Activated CD4-positive, alpha-beta T cell treated with anti-CD3 and anti-CD28 coated beads, Interleukin-2, amount 50 U/mL, for 48 hours (primary cell): ENCODE measurements at regions not wholly inside any gene's neighbourhood (a gene's known extent, or its start where the extent isn't known, plus 50 kb on each side); places are given as distances from the start of the nearest gene placed in this dataset.

Experiments used
- DNase-seq, 2 experiments: peaks; one replicate each; pipeline ENCODE4 v3.0.0-alpha.2; 2020

GRCh38 chr6:163667372-163668060, 253.0 kb downstream of the QKI start:
- no peak for DNase-seq

GRCh38 chr6:163665464-163665863, 250.9 kb downstream of the QKI start:
- DNase-seq, result no peak

- no peak for DNase-seq
Measured at GRCh38 chr6:163663575-163663974, 249.1 kb downstream of the QKI start.

GRCh38 chr6:163662604-163663225, 248.2 kb downstream of the QKI start:
- DNase-seq, result no peak

GRCh38 chr6:163661272-163661671, 246.8 kb downstream of the QKI start:
- DNase-seq, result no peak

- no peak for DNase-seq
Measured at GRCh38 chr6:163659803-163660202, 245.3 kb downstream of the QKI start.

- no peak for DNase-seq
Measured at GRCh38 chr6:163655217-163656121, 241.0 kb downstream of the QKI start.

- no peak for DNase-seq
Measured at GRCh38 chr6:163651915-163652668, 237.6 kb downstream of the QKI start.

GRCh38 chr6:163651426-163651825, 236.9 kb downstream of the QKI start:
- DNase-seq, result no peak

GRCh38 chr6:163648868-163649267, 234.3 kb downstream of the QKI start:
- no peak for DNase-seq

- DNase-seq, result no peak
Measured at GRCh38 chr6:163647624-163648023, 233.1 kb downstream of the QKI start.

GRCh38 chr6:163646866-163647265, 232.3 kb downstream of the QKI start:
- DNase-seq, result no peak

GRCh38 chr6:163646133-163646532, 231.6 kb downstream of the QKI start:
- no peak for DNase-seq

- DNase-seq, result no peak
Measured at GRCh38 chr6:163645560-163645959, 231.0 kb downstream of the QKI start.

GRCh38 chr6:163643866-163644265, 229.3 kb downstream of the QKI start:
- DNase-seq, result no peak

- DNase-seq, result no peak
Measured at GRCh38 chr6:163641706-163642105, 227.2 kb downstream of the QKI start.

GRCh38 chr6:163640641-163641040, 226.1 kb downstream of the QKI start:
- DNase-seq, result no peak

GRCh38 chr6:163637524-163637923, 223.0 kb downstream of the QKI start:
- DNase-seq, result no peak

- DNase-seq, result no peak
Measured at GRCh38 chr6:163635731-163636364, 221.3 kb downstream of the QKI start.

GRCh38 chr6:163635315-163635714, 220.8 kb downstream of the QKI start:
- DNase-seq, result no peak

- no peak for DNase-seq
Measured at GRCh38 chr6:163634211-163635171, 220.0 kb downstream of the QKI start.
